ENCODE measurements at regions not wholly inside any gene's neighbourhood (a gene's known extent, or its start where the extent isn't known, plus 50 kb on each side); places are given as distances from the start of the nearest gene placed in this dataset.

GRCh38 chr13:90070362-90070761 is 1277.1 kb upstream of the MIR17HG start:
- DNase-seq (ENCODE audit: low read depth), result peak; percentile 47

- DNase-seq (ENCODE audit: low read depth), result no peak
Measured at GRCh38 chr13:90070837-90071525, 1276.5 kb upstream of the MIR17HG start.

- no peak for DNase-seq (ENCODE audit: low read depth)
Measured at GRCh38 chr13:90084684-90085290, 1262.7 kb upstream of the MIR17HG start.

GRCh38 chr13:90089051-90089450 is 1258.4 kb upstream of the MIR17HG start:
- no peak for DNase-seq (ENCODE audit: low read depth)

- no peak for DNase-seq (ENCODE audit: low read depth)
Measured at GRCh38 chr13:90091611-90092010, 1255.9 kb upstream of the MIR17HG start.

- no peak for DNase-seq (ENCODE audit: low read depth)
Measured at GRCh38 chr13:90094357-90094756, 1253.1 kb upstream of the MIR17HG start.

GRCh38 chr13:90098577-90098976 is 1248.9 kb upstream of the MIR17HG start:
- no peak for DNase-seq (ENCODE audit: low read depth)

GRCh38 chr13:90099847-90100246 is 1247.6 kb upstream of the MIR17HG start:
- no peak for DNase-seq (ENCODE audit: low read depth)

- DNase-seq (ENCODE audit: low read depth), result no peak
Measured at GRCh38 chr13:90103099-90103784, 1244.2 kb upstream of the MIR17HG start.

- no peak for DNase-seq (ENCODE audit: low read depth)
Measured at GRCh38 chr13:90104764-90105163, 1242.7 kb upstream of the MIR17HG start.

GRCh38 chr13:90105276-90105675 is 1242.2 kb upstream of the MIR17HG start:
- peak; percentile 56 for DNase-seq (ENCODE audit: low read depth)

- no peak for DNase-seq (ENCODE audit: low read depth)
Measured at GRCh38 chr13:90105849-90106496, 1241.5 kb upstream of the MIR17HG start.

GRCh38 chr13:90107661-90108060 is 1239.8 kb upstream of the MIR17HG start:
- DNase-seq (ENCODE audit: low read depth), result no peak

- peak; percentile 9 for DNase-seq (ENCODE audit: low read depth)
Measured at GRCh38 chr13:90108547-90108946, 1238.9 kb upstream of the MIR17HG start.

- DNase-seq (ENCODE audit: low read depth), result no peak
Measured at GRCh38 chr13:90116121-90116520, 1231.4 kb upstream of the MIR17HG start.

GRCh38 chr13:90118467-90119071 is 1228.9 kb upstream of the MIR17HG start:
- no peak for DNase-seq (ENCODE audit: low read depth)

- DNase-seq (ENCODE audit: low read depth), result no peak
Measured at GRCh38 chr13:90120026-90120425, 1227.5 kb upstream of the MIR17HG start.

GRCh38 chr13:90121784-90122183 is 1225.7 kb upstream of the MIR17HG start:
- DNase-seq (ENCODE audit: low read depth), result no peak

- no peak for DNase-seq (ENCODE audit: low read depth)
Measured at GRCh38 chr13:90122531-90122930, 1225.0 kb upstream of the MIR17HG start.

GRCh38 chr13:90135558-90135957 is 1211.9 kb upstream of the MIR17HG start:
- no peak for DNase-seq (ENCODE audit: low read depth)

- DNase-seq (ENCODE audit: low read depth), result no peak
Measured at GRCh38 chr13:90142251-90142650, 1205.2 kb upstream of the MIR17HG start.

GRCh38 chr13:90154311-90154960 is 1193.1 kb upstream of the MIR17HG start:
- no peak for DNase-seq (ENCODE audit: low read depth)

Data from amniotic epithelial cell (primary cell).